Tongue (tissue), 1 donor: ENCODE measurements at regions not wholly inside any gene's neighbourhood (a gene's known extent, or its start where the extent isn't known, plus 50 kb on each side); places are given as distances from the start of the nearest gene placed in this dataset.

Source experiments
- DNase-seq: peaks from one replicate; pipeline ENCODE4 v3.0.0-alpha.2; 2015

- DNase-seq = no peak
Measured at GRCh38 chr12:124726596-124727263, 136.9 kb downstream of the SCARB1 start.

GRCh38 chr12:124725597-124726237 lies 137.9 kb downstream of the SCARB1 start:
- no peak for DNase-seq

- no peak for DNase-seq
Measured at GRCh38 chr12:124725099-124725498, 138.6 kb downstream of the SCARB1 start.

GRCh38 chr12:124722878-124723277 lies 140.8 kb downstream of the SCARB1 start:
- DNase-seq = no peak

GRCh38 chr12:124721501-124722162 lies 142.0 kb downstream of the SCARB1 start:
- no peak for DNase-seq

GRCh38 chr12:124720681-124721500 lies 142.8 kb downstream of the SCARB1 start:
- peak; percentile 64 for DNase-seq

GRCh38 chr12:124720004-124720680 lies 143.5 kb downstream of the SCARB1 start:
- no peak for DNase-seq

GRCh38 chr12:124719231-124719630 lies 144.4 kb downstream of the SCARB1 start:
- DNase-seq = no peak

- no peak for DNase-seq
Measured at GRCh38 chr12:124718458-124718857, 145.2 kb downstream of the SCARB1 start.

- DNase-seq = no peak
Measured at GRCh38 chr12:124718036-124718435, 145.6 kb downstream of the SCARB1 start.

GRCh38 chr12:124717318-124717717 lies 146.3 kb downstream of the SCARB1 start:
- no peak for DNase-seq

- no peak for DNase-seq
Measured at GRCh38 chr12:124716208-124717130, 147.2 kb downstream of the SCARB1 start.

GRCh38 chr12:124715121-124715990 lies 147.9 kb upstream of the NCOR2 start:
- DNase-seq = no peak

GRCh38 chr12:124713436-124714082 lies 146.1 kb upstream of the NCOR2 start:
- DNase-seq = peak; percentile 87

- no peak for DNase-seq
Measured at GRCh38 chr12:124713041-124713435, 145.6 kb upstream of the NCOR2 start.

GRCh38 chr12:124711344-124711743 lies 143.9 kb upstream of the NCOR2 start:
- no peak for DNase-seq

- peak; percentile 54 for DNase-seq
Measured at GRCh38 chr12:124709722-124710687, 142.6 kb upstream of the NCOR2 start.

- no peak for DNase-seq
Measured at GRCh38 chr12:124707316-124707715, 139.9 kb upstream of the NCOR2 start.
